ENCODE measurements at regions not wholly inside any gene's neighbourhood (a gene's known extent, or its start where the extent isn't known, plus 50 kb on each side); places are given as distances from the start of the nearest gene placed in this dataset.

DNA sequence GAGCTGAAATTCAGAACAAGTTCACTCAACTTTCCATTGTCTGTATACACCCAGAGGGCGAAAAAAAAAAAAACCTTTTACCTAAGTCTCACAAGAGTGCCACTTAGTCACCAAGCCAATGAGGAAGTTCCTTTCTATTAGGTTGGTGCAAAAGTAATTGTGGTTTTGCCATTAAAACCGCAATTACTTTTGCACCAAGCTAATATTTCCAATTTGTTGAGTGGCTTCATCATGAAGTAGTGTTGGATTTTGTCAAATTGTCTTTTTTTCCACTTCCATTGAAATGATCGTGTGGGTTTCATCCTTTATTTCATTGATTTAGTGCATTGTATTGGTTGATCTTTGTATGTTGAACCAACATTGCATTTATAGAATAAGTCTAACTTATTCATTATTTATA lies 253.9 kb downstream of the ZIC4 start:
- H3K4me3 Mint-ChIP-seq: no peak overlapping the region
- H3K27me3 Mint-ChIP-seq (ENCODE audit: low read depth): peaks cover 4% of the 10 kb centered on the region
- TF ChIP-seq CTCF (IDR thresholded peaks at IDR 0.05; ENCODE audit: unreplicated experiment in 3 of 3): no peak
- H3K36me3 Mint-ChIP-seq (ENCODE audit: low read depth): no peaks in the 10 kb centered on the region
- peaks cover 1% of the 10 kb centered on the region for H3K4me1 Mint-ChIP-seq
- H3K9me3 Mint-ChIP-seq: peaks cover 7% of the 10 kb centered on the region
- no peak overlapping the region for H3K27ac Mint-ChIP-seq

GRCh38 chr3:147141516-147142288 lies 264.6 kb downstream of the ZIC4 start:
- H3K4me1 Mint-ChIP-seq: no peaks in the 10 kb centered on the region
- H3K27me3 Mint-ChIP-seq (ENCODE audit: low read depth): no peaks in the 10 kb centered on the region
- no peak overlapping the region for H3K27ac Mint-ChIP-seq

GRCh38 chr3:147139341-147139740 lies 267.0 kb downstream of the ZIC4 start:
- no peaks in the 10 kb centered on the region for H3K4me1 Mint-ChIP-seq
- H3K4me3 Mint-ChIP-seq: no peak overlapping the region
- H3K9me3 Mint-ChIP-seq: peaks cover 4% of the 10 kb centered on the region
- no peaks in the 10 kb centered on the region for H3K36me3 Mint-ChIP-seq (ENCODE audit: low read depth)
- no peak overlapping the region for H3K27ac Mint-ChIP-seq
- no peak for TF ChIP-seq CTCF (IDR thresholded peaks at IDR 0.05; ENCODE audit: unreplicated experiment in 3 of 3)
- no peaks in the 10 kb centered on the region for H3K27me3 Mint-ChIP-seq (ENCODE audit: low read depth)

More at GRCh38 chr3:147141516-147142288, 264.6 kb downstream of the ZIC4 start:
- Mint-ChIP-seq H3K4me3 (no peak overlapping the region), H3K36me3 (ENCODE audit: low read depth) (no peaks in the 10 kb centered on the region), H3K9me3 (no peaks in the 10 kb centered on the region)
- no peak for TF ChIP-seq CTCF (IDR thresholded peaks at IDR 0.05; ENCODE audit: unreplicated experiment in 3 of 3)

DNA sequence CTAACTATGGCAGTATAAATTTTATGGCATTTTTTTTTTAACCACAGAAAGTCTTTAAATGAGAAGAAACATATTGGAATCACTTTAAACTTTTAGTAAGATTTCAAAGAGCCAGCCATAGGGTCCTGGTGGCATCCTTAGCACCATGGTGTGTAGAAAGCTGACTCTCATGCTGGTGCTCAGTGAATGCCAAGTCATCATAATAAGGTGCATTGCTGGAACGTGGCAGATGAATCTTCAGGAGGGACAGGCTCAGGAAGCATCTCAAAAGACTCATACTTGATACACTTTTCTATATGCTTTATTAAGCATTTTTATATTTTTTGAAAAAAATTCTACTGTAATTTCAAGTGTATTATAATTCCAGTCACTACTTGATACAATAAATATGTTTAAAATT lies 274.2 kb downstream of the ZIC4 start:
- H3K9me3 Mint-ChIP-seq: peaks cover 29% of the 10 kb centered on the region
- H3K27ac Mint-ChIP-seq: no peak overlapping the region
- no peaks in the 10 kb centered on the region for H3K27me3 Mint-ChIP-seq (ENCODE audit: low read depth)
- no peak overlapping the region for H3K4me3 Mint-ChIP-seq
- no peaks in the 10 kb centered on the region for H3K4me1 Mint-ChIP-seq
- H3K36me3 Mint-ChIP-seq (ENCODE audit: low read depth): no peaks in the 10 kb centered on the region
- TF ChIP-seq CTCF (IDR thresholded peaks at IDR 0.05; ENCODE audit: unreplicated experiment in 3 of 3): no peak

- H3K27ac Mint-ChIP-seq: no peak overlapping the region
- no peaks in the 10 kb centered on the region for H3K36me3 Mint-ChIP-seq (ENCODE audit: low read depth)
- peaks cover 28% of the 10 kb centered on the region for H3K9me3 Mint-ChIP-seq
- no peaks in the 10 kb centered on the region for H3K27me3 Mint-ChIP-seq (ENCODE audit: low read depth)
- no peak for TF ChIP-seq CTCF (IDR thresholded peaks at IDR 0.05; ENCODE audit: unreplicated experiment in 3 of 3)
- no peak overlapping the region for H3K4me3 Mint-ChIP-seq
- no peaks in the 10 kb centered on the region for H3K4me1 Mint-ChIP-seq
These were observed 275.9 kb downstream of the ZIC4 start for GRCh38 chr3:147130461-147130860.

DNA sequence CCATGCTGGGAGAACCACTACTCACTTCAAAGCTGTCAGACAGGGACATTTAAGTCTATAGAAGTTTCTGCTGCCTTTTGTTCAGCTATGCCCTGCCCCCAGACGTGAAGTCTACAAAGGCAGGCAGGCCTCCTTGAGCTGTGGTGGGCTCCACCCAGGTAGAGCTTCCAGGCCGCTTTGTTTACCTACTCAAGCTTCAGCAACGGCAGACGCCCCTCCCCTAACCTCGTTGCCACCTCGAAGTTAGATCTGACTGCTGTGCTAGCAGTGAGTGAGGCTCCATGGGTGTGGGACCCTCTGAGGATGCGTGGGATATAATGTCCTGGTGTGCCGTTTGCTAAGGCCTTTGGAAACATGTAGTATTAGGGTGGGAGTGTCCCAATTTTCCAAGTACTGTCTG lies 276.7 kb downstream of the ZIC4 start:
- Mint-ChIP-seq H3K36me3 (ENCODE audit: low read depth) (no peaks in the 10 kb centered on the region), H3K4me3 (no peak overlapping the region), H3K4me1 (no peaks in the 10 kb centered on the region), H3K9me3 (peaks cover 28% of the 10 kb centered on the region), H3K27me3 (ENCODE audit: low read depth) (no peaks in the 10 kb centered on the region), H3K27ac (no peak overlapping the region)
- no peak for TF ChIP-seq CTCF (IDR thresholded peaks at IDR 0.05; ENCODE audit: unreplicated experiment in 3 of 3)
